HEK293T (cell line): ENCODE measurements at regions not wholly inside any gene's neighbourhood (a gene's known extent, or its start where the extent isn't known, plus 50 kb on each side); places are given as distances from the start of the nearest gene placed in this dataset.

ENCODE experiments used
- CTCF ChIA-PET: fragments of 350-600 bp; formaldehyde crosslinking; extraction: SDS; loops from one replicate; lab custom pipeline; 2021; ENCODE audit warnings: antibody characterized with exemption, inconsistent platforms; lab: Yijun Ruan, JAX
- POLR2A ChIA-PET: fragments of 350-600 bp; formaldehyde crosslinking; extraction: SDS; loops from one replicate; lab custom pipeline; 2020; ENCODE audit warnings: antibody characterized with exemption, inconsistent platforms; lab: Yijun Ruan, JAX
- DNase-seq: peaks from one replicate; pipeline ENCODE4 v3.0.0; 2012; ENCODE audit warnings: mixed read lengths; ENCODE audit errors: extremely low spot score
- ARNT ChIP-seq: fragments of 450-650 bp; IDR thresholded peaks from 2 replicates; pipeline ENCODE4 v1.6.1; 2017; ENCODE audit warnings: mild to moderate bottlenecking
- BHLHE40 ChIP-seq: fragments of 450-650 bp; IDR thresholded peaks from 2 replicates; pipeline ENCODE4 v1.6.1; 2016; ENCODE audit warnings: mild to moderate bottlenecking, moderate library complexity, borderline replicate concordance
- CTBP1 ChIP-seq: fragments of 450-650 bp; IDR thresholded peaks from 2 replicates; pipeline ENCODE4 v1.6.1; 2016; ENCODE audit warnings: borderline replicate concordance
- ELF4 ChIP-seq: fragments of 450-650 bp; IDR thresholded peaks from 2 replicates; pipeline ENCODE4 v1.6.1; 2017; ENCODE audit warnings: antibody characterized with exemption
- FOXA1 ChIP-seq: fragments of 450-650 bp; IDR thresholded peaks from 2 replicates; pipeline ENCODE4 v1.6.1; 2016; ENCODE audit warnings: mild to moderate bottlenecking
- FOXK2 ChIP-seq: fragments of 450-650 bp; IDR thresholded peaks from 2 replicates; pipeline ENCODE4 v1.6.1; 2016; ENCODE audit warnings: mild to moderate bottlenecking
- FOXM1 ChIP-seq: fragments of 450-650 bp; IDR thresholded peaks from 2 replicates; pipeline ENCODE4 v1.6.1; 2017; ENCODE audit warnings: mild to moderate bottlenecking, borderline replicate concordance
- HDGF ChIP-seq: fragments of 450-650 bp; IDR thresholded peaks from 2 replicates; pipeline ENCODE4 v1.6.1; 2017; ENCODE audit warnings: antibody characterized with exemption, borderline replicate concordance
- L3MBTL2 ChIP-seq: fragments of 450-650 bp; conservative IDR thresholded peaks from 2 replicates; pipeline ENCODE4 v1.6.1; 2016; ENCODE audit warnings: mild to moderate bottlenecking
- LEF1 ChIP-seq: fragments of 450-650 bp; IDR thresholded peaks from 2 replicates; pipeline ENCODE4 v1.6.1; 2017; ENCODE audit warnings: mild to moderate bottlenecking, borderline replicate concordance
- NFRKB ChIP-seq: fragments of 450-650 bp; IDR thresholded peaks from 2 replicates; pipeline ENCODE4 v1.6.1; 2016; ENCODE audit warnings: mild to moderate bottlenecking, moderate library complexity
- PKNOX1 ChIP-seq: fragments of 450-650 bp; IDR thresholded peaks from 2 replicates; pipeline ENCODE4 v1.6.1; 2016
- SP1 ChIP-seq: fragments of 450-650 bp; IDR thresholded peaks from 2 replicates; pipeline ENCODE4 v1.6.1; 2017
- SUZ12 ChIP-seq: fragments of 450-650 bp; IDR thresholded peaks from 2 replicates; pipeline ENCODE4 v1.6.1; 2016; ENCODE audit warnings: mild to moderate bottlenecking
- TARDBP ChIP-seq: fragments of 450-650 bp; IDR thresholded peaks from 2 replicates; pipeline ENCODE4 v1.6.1; 2016
- ZNF384 ChIP-seq: fragments of 450-650 bp; IDR thresholded peaks from 2 replicates; pipeline ENCODE4 v1.6.1; 2016

- ChIA-PET CTCF (interaction anchor here (0.6 to 0.8 kb wide), 2 partner anchors 63 to 1582 kb away, joined by 3 read pairs; no protein-coding TSS in a partner anchor), POLR2A (no interaction called here)
- DNase-seq, result no peak
- TF ChIP-seq ELF4 (no peak), BHLHE40 (no peak), L3MBTL2 (no peak), FOXK2 (no peak), FOXA1 (no peak), SUZ12 (no peak), SP1 (no peak), FOXM1 (no peak), NFRKB (no peak), TARDBP (no peak), ZNF384 (no peak), ARNT (no peak), CTBP1 (no peak), PKNOX1 (no peak), HDGF (no peak), LEF1 (no peak)
Measured at GRCh38 chr4:114116861-114117260, 137.4 kb upstream of the ARSJ start.

GRCh38 chr4:114121221-114121620 lies 141.8 kb upstream of the ARSJ start:
- no peak for DNase-seq
- POLR2A ChIA-PET, result no interaction called here
- CTCF ChIA-PET, result no interaction called here

GRCh38 chr4:114132199-114132598 lies 152.8 kb upstream of the ARSJ start:
- TF ChIP-seq BHLHE40, result no peak
- TF ChIP-seq ARNT, result no peak
- no peak for TF ChIP-seq NFRKB
- TF ChIP-seq SP1, result no peak
- TF ChIP-seq HDGF, result no peak
- TF ChIP-seq PKNOX1, result no peak
- no peak for TF ChIP-seq TARDBP
- TF ChIP-seq SUZ12, result no peak
- no peak for TF ChIP-seq FOXM1
- no peak for TF ChIP-seq ELF4
- TF ChIP-seq L3MBTL2, result no peak
- ChIA-PET CTCF (no interaction called here), POLR2A (no interaction called here)
- DNase-seq, result no peak

More at GRCh38 chr4:114121221-114121620, 141.8 kb upstream of the ARSJ start:
- no peak for TF ChIP-seq CTBP1
- no peak for TF ChIP-seq FOXA1
- TF ChIP-seq SUZ12, result no peak
- TF ChIP-seq ZNF384, result no peak
- TF ChIP-seq ARNT, result no peak
- TF ChIP-seq ELF4, result no peak
- no peak for TF ChIP-seq FOXM1
- no peak for TF ChIP-seq TARDBP
- TF ChIP-seq LEF1, result no peak
- TF ChIP-seq PKNOX1, result no peak
- no peak for TF ChIP-seq SP1
- TF ChIP-seq HDGF, result no peak
- TF ChIP-seq FOXK2, result no peak
- TF ChIP-seq BHLHE40, result no peak
- no peak for TF ChIP-seq NFRKB
- TF ChIP-seq L3MBTL2, result no peak

GRCh38 chr4:114132830-114133229 lies 153.4 kb upstream of the ARSJ start:
- peak; percentile 20 for DNase-seq
- POLR2A ChIA-PET, result no interaction called here
- CTCF ChIA-PET, result no interaction called here
- TF ChIP-seq CTBP1 (no peak), SUZ12 (no peak)

GRCh38 chr4:114136069-114136468 lies 156.6 kb upstream of the ARSJ start:
- ChIA-PET POLR2A (no interaction called here), CTCF (no interaction called here)
- no peak for TF ChIP-seq ARNT
- no peak for TF ChIP-seq ELF4
- TF ChIP-seq BHLHE40, result no peak
- no peak for TF ChIP-seq FOXM1
- no peak for TF ChIP-seq HDGF
- TF ChIP-seq CTBP1, result no peak
- no peak for TF ChIP-seq LEF1
- TF ChIP-seq PKNOX1, result no peak
- no peak for TF ChIP-seq L3MBTL2
- DNase-seq, result no peak

- POLR2A ChIA-PET, result no interaction called here
- TF ChIP-seq L3MBTL2 (no peak), LEF1 (no peak), SP1 (no peak), ZNF384 (no peak), TARDBP (no peak), SUZ12 (no peak), FOXK2 (no peak), BHLHE40 (no peak), CTBP1 (no peak), HDGF (no peak), ELF4 (no peak), ARNT (no peak), NFRKB (no peak), FOXM1 (no peak)
- CTCF ChIA-PET, result no interaction called here
- no peak for DNase-seq
Measured at GRCh38 chr4:114137984-114138383, 158.5 kb upstream of the ARSJ start.
